EH (cell line): ENCODE measurements at regions not wholly inside any gene's neighbourhood (a gene's known extent, or its start where the extent isn't known, plus 50 kb on each side); places are given as distances from the start of the nearest gene placed in this dataset.
A peak's percentile ranks its signal among the peaks of the same experiment; 100 is the strongest.
"Not testable (repeated sequence)": the region's sequence is repeated elsewhere in the genome, so short reads cannot be mapped to it uniquely, and the experiment has no call there.

ENCODE experiments used
- DNase-seq: peaks from one replicate; pipeline ENCODE4 v3.0.0-alpha.2; 2015; ENCODE audit warnings: low read depth

DNA sequence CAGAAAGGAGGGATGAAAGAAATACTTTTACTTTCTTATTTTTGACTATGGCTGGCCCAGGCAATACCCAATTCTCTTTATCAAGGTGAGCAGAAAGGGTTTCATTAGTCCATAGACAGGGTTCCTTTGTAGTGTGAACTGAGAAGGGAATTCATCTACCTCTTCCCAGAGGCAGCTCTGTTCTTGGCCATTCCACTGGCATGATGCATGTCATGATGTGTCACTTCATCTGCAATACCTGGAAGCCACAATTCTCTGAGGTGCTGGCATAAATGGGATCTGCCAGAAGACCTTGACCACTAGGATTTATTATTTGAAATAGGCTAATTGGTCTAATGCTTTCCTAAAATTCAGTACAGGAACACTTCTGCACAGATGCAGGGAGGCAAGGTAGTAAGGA lies 542.8 kb downstream of the RFC3 start:
- no peak for DNase-seq

DNA sequence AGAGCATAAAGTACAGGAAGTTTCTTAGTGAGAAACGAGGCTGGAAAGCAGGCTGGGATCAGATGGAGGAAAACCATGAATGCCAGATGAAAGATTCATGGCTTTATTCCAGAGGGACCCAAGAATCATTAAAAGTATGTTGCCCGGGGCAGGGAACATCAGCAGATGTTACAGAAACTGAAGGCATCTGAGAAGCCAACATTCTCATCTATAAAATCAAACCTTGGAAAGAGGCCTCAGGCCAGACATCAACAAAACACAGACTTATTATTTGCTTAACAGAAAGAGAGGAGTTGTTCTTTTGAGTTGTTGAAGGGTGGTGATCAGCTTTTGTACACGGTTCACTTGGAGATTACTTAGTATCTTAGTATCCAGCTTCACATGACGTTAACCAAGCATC lies 543.6 kb downstream of the RFC3 start:
- peak; percentile 92 for DNase-seq

DNA sequence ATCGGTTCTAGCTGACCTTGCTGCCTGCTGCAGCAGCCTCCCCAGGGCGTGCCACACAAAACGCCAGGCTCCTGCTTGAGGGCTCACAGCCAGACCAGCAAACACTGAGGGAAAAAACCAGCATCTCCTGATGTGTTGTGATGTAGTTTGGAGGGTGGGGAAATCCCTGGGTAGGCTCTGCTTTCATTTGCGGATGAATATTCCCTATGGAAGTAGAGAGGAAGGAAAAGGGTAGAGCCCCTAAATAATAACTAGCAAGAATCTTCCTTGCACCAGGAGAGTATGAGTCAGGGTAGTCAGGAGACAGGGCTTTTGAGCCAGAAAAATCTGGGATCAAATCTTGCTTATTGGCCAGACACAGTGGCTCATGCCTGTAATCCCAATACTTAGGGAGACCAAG lies 545.3 kb downstream of the RFC3 start:
- DNase-seq = no peak

DNA sequence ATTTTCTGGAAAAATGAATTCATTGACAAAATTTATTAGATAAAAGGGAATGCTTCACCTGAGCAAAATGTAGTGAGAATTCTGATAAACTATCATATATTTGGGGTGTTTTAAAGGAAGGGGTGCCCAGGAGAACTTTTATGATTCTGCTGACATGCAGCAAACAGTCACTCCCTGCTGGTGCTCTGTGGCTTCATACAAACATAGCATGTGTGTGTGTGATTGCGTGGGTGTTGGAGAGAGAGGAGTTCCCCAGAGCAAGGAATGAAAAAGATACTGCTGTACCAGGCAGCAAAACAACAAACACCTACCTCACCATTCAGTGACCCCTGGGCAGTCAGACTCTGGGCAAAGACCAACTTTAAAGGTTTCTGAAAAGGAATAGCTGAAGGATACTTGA lies 546.7 kb downstream of the RFC3 start:
- no peak for DNase-seq

DNA sequence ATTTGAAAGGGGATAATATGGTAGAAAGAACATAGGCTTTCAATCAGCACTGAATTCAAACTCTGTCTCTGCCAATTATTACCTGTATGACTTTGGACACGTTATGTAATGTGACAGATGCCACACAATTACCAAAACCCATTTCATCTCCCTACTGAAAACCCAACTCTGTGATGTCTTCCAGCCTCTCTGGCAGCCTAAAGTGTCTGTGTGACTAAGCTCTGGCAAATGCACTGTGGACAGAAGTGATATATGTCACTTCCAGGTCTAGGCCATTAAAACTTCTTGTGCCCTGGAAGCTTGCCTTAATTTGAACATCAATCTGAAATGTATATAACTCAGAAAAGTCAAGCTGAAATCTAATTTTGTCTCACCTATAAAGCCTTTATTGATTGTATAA lies 552.0 kb downstream of the RFC3 start:
- DNase-seq = peak; percentile 43

DNA sequence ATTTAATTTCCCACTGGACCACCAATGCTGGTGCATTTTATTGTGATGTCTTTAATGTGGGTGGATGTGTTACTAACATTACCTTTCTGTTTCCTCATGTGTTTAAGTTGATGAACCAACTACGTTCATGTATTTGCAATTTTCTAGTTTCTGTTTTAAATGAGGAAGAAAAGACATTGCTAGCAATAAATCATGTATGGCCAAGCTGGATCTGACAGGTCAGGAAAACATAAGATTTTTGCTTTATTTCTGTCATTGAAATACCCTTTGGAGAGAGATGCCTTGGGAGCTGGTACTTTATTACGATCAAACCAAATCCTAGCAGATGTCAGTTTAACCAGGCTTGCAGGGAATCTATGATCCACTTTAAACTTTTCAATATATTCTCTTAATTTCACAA lies 553.2 kb downstream of the RFC3 start:
- DNase-seq = no peak

DNA sequence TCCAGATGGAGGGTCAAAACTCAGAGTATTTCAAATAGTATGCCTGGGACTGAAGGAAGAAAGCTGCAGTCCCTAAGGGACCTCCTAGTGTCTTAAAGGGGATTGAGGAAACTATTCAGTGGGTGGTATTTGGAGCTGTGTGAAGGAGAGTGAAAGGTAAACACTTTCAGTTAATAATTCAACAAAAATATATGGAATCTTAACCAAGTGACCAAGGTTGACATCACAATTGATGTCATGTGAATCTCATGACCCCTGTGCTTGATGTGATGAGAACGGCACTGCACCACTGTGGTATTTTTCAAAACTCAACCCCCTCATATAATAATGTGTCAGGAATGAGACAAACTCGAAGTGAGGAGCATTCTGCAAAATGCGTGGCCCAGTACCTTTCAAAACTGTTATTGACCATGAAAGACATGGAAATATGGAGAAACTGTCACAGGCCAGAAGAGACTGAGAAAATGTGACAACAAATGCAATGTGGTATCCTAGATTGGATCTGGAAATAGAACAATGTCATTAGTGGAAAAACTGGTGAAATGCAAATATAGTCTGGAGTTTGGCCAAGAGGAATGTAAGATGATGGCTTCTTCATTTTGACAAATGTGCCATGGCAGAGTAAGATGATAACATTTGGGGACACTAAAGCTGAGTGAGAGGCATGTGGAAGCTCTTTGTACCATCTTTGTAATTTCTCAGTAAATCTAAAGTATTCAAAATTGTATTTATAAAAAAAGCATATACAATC lies 553.9 kb downstream of the RFC3 start:
- no peak for DNase-seq

DNA sequence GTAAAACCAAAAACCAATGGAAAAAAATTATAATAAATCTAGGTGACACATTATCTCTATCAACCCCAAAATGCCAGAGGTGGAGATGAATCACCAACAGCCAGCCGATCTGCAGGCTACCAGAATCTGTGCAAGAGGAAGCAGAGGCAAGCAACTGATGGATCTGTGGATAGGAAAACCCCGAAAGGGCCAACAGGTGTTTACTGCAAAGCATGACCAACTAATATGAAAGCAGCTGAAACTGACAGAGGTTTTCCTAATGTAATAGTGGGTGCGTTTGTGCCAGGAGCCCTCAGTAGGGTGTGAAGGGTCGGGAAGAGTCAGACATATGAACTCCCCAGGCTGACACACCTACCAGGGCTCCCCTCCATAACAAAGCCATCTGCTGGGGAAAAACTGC lies 554.6 kb downstream of the RFC3 start:
- no peak for DNase-seq

DNA sequence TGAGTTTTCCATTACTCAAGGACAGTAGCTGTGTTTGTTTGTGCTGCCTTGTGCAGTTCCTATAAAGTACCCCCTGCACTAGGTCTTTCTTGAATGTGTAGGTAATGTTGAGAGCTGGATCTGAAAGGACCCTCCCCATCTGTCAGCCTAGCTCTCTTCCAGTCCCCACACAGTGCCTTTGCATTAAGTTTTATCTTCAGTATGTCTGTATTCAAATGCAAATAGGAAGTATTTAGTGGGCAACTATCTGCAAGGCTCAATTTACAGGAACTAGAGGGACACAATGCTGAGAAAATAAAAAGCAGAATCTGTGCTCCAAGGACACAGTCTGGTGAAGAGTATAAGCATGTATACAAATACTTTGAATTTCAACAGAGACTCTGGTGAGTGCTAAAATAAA lies 558.5 kb downstream of the RFC3 start:
- no peak for DNase-seq

DNA sequence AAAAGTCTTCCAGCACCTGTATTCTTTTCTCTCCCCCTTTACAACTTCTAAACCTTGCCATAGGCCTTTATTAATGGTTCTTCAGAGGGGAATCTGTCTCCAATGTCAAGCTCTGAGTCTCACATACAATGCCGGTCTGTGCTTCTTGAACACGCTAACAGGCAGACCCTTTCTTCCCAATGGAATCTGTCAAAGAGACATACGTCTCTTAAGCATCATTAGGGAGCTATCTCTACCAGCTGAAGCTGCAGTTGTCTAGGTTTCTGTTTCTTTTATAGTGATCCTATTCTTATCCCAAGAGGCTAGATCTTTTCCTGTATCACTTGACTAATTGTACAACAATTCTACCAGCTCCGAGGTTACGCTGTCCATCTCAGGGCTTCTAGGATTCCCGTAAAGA lies 560.8 kb upstream of the NBEA start:
- DNase-seq = no peak

DNA sequence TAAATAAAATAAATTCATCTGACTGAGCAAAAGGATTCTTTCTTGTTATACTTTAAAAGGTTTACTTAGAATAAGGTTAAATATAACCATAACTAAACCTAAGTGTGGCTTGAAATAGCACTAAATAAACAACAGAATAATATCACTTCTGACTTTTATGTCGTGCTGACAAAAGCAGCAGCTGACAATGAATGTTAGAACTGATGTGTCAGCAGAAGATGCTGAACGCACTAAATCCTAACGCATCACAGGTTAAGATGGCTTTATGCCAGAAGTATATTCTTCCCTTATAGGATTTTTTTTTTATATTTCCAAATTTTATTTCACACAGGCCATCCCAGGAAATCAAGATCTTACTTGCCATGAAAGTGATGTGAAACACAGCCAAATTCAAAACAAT lies 558.3 kb upstream of the NBEA start:
- no peak for DNase-seq

DNA sequence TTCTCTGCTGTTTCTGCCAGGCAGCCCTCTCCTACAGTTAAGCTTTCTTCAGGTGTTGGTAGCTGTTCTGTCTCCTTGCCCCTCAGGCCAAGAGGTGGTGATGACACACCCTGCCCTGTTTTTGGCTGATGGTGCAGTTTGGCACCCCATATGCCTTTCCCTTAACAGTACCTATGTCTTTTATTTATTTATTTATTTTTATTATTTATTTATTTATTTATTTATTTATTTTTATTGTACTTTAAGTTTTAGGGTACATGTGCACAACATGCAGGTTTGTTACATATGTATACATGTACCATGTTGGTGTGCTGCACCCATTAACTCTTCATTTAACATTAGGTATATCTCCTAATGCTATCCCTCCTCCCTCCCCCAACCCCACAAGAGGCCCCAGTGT lies 555.8 kb upstream of the NBEA start:
- DNase-seq = not testable (repeated sequence)

DNA sequence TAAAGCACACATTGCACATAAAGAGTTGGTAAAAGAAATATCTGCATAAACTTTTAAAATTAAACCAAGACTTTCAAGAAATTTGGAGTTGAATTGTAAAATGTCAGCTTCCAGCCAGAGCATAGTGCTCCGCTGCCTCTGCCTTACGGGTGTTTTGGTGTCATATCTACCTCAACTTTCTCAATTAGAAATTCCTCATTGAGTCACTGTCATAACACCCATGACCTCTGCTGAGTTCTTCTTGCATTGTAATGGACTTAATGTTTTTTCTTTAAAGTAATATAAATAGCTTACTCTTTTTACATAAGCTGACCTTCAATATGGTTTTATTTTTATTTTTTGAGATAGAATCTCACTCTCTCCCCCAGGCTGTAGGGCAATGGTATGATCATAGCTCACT lies 551.0 kb upstream of the NBEA start:
- peak; percentile 85 for DNase-seq

DNA sequence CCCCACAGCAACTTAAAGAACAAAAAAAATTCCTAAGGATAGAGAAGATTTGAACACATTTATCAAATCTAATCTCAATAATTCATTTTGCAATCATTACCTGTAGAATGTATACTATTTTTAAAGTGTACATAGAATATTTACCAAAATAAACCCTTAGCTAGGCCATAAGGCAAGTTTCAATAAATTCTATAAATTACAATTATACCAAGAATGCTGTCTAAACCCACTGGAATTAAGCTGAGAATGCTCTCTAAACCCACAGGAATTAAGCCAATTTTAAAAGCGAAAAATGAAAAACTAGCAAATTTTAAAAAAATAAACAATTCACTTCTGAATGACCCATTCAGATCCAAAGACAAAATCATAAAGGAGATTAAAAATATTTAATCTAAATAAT lies 540.4 kb upstream of the NBEA start:
- peak; percentile 21 for DNase-seq

DNA sequence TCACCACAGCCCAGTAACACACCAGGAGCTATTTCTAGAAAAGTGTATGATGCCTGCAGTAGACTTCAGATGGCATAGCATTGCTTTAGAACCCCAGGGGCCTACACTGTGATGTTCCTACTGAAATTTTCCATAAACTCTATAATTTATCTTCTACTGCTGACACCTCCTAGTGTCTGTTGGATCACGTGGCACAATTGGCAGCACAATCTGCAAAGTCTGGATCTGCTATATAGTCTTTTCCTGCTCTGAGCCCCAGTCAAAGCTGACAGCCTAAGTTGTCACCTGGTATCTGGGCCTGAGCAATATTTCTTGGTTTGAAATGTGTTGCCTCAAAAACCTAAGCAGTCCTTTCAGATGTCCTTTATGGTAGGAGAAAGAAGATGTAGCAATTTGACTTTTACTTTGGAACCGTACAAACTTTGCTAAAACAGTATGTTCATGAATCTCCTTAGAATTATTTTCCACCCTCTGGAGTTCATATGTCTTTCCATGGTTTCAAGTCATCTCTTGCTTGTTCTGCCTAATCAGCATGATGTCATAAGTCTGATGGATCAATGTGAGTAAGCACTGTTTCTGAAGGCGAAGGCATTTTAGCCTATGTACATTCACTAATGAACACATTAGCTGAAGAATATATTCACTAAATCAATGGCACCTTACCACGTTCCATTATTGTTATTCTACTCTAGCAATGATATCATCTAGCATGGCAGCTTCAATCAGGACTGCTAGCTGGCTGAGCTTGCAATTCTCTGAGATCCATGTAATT lies 536.5 kb upstream of the NBEA start:
- DNase-seq = no peak

DNA sequence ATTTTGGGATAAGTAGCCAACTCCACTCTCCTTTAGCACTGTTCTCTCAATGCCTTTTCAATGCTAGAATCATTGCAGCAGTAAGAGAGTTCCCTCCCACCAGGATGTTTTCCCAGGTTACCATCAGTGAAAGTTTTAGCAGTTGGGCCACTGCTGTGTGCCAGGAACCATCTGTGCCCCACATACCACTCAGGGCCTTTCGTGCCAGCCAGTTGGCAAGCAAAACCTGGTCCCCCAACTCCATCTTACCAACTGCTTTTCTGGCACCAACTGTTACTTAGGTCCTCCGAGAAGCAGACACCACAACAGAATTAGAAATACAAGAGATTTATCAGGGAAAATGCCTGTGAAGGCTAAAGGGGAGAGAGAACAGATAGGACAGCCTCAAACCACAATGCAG lies 533.4 kb upstream of the NBEA start:
- DNase-seq = no peak

DNA sequence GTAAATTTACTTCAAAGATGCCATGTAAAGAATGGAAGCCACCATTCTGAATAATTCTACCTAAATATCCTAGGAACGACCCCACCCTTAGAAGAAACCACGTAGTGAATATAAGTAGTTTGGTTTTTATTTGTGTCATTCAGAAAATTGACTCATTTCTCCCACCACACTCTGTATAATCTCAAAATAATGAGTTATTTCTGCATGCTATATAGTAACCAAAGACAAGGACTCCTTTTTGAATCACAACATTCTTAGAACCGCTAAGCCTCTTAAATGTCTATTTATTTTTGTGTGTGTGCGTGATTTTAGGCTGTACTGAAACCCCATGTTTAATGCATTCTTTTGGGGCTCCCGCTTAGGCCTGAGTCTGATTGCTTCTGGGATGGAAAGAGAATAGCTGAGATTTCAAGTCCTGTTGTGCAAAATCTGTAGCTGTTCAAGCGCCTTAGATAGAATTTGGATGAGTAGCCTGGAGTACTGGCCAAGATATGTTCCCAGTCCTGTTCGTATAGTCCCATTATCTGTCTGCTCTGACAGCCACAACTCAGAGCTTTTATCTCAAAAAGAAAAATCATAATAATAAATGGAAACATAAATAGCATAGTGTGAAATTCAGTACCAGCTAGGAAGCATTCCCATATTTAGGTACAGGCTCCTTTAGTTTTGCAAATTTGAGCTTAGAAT lies 532.4 kb upstream of the NBEA start:
- DNase-seq = no peak

DNA sequence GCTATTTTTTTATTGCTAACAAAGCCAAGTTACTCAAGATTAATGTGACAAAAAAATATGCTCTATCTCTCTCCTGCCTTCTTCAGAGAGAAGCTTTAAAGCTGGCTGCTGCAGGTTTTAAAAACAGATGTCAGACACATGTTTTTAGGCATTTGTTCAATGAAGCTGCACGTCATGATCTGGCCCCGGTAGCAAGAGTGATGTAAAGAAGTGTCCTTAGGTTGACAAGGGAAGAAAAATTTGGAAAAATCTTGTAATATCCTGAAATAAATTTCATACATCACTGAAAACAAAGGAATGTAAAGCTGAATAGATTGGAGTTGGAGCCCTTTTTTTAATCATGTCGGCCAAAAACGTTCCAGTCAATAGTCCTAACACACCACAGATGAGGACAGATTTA lies 531.4 kb upstream of the NBEA start:
- DNase-seq = no peak

DNA sequence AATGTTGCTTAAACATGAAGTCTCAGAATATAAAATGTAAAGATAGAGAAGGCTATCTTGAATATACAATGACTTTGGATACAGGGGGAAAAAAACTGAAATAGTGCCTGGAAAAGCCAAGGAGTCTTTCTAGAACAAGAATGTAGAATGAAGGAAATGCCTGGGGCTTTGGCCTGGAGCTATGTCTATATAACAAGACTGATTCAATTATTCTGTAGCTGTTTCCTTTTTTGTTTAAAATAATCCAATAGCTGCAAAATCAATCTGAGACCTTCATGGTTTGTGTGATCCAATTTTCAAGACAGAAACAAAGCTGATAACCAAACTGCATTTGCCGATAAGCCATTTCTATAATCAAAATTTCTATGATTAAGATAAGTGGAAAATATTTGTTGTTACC lies 530.9 kb upstream of the NBEA start:
- DNase-seq = peak; percentile 19

DNA sequence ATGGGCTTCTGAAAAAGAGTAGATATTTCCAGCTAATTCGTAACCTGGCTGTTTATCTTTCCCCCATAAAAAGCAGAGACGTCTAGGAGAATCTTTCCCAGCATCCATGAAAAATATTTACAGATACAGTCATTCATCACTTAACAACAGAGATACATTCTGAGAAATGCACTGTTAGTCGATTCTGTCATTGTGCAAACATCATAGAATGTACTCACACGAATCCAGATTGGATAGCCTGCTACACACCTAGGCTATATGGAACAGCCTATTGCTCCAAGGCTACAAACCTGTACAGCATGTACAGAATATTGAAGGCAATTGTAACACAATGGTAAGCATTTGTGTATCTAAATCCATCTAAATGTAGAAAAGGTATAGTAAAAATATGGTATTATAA lies 530.2 kb upstream of the NBEA start:
- DNase-seq = peak; percentile 18

DNA sequence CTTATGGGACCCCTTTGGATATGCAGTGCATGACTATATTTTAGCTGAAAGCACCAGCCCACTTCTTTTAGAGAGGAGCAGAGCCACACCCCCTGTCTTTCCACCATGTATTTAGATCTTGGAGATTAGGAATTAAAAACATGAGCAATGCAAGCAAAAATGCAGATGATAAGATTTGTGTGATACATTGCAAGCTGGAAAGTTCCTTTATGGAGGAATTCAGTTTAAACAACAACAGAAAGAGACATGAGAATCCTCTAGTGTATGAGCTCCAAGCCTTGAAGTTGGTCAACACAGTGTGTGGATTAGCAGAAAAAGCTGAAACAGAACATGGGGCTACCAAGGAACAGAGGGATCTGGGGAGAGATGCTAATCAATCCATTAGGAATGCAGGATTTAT lies 529.8 kb upstream of the NBEA start:
- peak; percentile 68 for DNase-seq

DNA sequence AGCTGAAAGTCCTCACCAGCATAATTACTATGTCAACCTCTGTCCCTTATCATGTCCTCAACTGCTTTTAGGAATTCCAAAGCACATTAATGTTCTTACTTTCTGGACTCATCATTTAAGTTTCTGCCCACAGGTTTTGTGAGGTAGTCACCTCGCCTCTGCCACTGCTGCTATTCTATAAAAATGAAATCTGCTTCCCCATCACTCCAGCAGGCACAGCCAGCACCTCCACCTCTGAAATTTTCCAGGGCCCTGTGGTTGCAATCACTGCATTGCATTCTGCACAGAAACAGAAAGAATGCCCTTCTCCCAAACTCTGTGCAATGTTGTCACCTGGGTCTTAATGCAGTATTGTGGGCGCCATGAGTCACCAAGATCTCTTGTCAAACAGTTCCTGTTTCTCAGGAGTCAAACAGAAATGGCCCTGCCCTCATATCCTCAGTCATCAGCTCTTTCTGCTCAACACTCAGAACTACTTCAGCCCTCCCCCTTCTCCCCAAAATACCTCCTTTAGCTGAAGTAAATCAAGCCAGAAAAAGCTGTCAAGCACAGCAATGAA lies 529.2 kb upstream of the NBEA start:
- DNase-seq = peak; percentile 53
